AG20443 (cell line): ENCODE measurements at regions not wholly inside any gene's neighbourhood (a gene's known extent, or its start where the extent isn't known, plus 50 kb on each side); places are given as distances from the start of the nearest gene placed in this dataset.
"Not testable (repeated sequence)": the region's sequence is repeated elsewhere in the genome, so short reads cannot be mapped to it uniquely, and the experiment has no call there.

ENCODE experiments used
- DNase-seq: peaks from one replicate; pipeline ENCODE4 v3.0.0; 2012; ENCODE audit warnings: low spot score, mixed read lengths

DNA sequence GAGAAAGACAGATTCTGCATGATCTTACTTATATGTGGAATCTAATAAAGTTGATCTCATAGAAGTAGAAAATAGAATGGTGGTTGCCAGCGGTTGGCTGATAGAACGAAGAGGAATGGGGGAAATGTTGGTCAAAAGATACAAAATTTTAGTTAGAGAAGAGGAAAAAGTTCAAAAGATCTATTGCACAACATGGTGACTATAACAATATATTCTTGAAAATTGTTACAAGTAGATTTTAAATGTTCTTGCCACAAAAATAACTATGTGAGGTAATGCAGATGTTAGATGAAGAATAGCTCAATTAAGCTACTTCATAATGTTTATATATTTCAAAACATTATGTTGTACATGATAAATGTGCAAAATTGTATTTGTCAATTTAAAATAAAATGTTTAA, 112.3 kb upstream of the SMIM30 start:
- DNase-seq: no peak

GRCh38 chr7:113217314-113217713, 99.0 kb upstream of the SMIM30 start:
- DNase-seq: no peak

- no peak for DNase-seq
Measured at GRCh38 chr7:113216038-113216437, 97.7 kb upstream of the SMIM30 start.

- no peak for DNase-seq
Measured at GRCh38 chr7:113209449-113210203, 91.3 kb upstream of the SMIM30 start.

- DNase-seq: no peak
Measured at GRCh38 chr7:113207931-113208330, 89.6 kb upstream of the SMIM30 start.

GRCh38 chr7:113207441-113207840, 89.1 kb upstream of the SMIM30 start:
- no peak for DNase-seq

- DNase-seq: no peak
Measured at GRCh38 chr7:113204415-113204814, 86.1 kb upstream of the SMIM30 start.

DNA sequence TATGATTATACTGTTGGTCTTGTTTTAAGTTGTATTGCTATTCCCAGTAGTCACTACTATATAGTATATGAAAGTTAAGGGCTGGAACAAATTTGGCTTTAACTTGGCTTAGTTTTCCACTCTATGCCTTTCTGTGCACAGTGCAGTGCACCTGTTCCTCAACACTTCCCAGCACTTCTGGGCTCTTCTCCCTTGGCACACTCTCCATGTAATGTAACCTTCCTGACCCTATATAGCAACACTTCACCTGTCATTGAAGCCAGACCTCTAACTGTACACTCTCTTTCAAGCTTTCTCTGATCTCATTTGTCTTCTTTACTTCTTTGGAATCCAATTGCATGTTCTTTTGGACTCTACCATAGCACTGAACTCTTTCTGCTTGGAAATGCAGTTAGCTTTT, 83.9 kb upstream of the SMIM30 start:
- no peak for DNase-seq

- no peak for DNase-seq
Measured at GRCh38 chr7:113200281-113200680, 81.9 kb upstream of the SMIM30 start.

DNA sequence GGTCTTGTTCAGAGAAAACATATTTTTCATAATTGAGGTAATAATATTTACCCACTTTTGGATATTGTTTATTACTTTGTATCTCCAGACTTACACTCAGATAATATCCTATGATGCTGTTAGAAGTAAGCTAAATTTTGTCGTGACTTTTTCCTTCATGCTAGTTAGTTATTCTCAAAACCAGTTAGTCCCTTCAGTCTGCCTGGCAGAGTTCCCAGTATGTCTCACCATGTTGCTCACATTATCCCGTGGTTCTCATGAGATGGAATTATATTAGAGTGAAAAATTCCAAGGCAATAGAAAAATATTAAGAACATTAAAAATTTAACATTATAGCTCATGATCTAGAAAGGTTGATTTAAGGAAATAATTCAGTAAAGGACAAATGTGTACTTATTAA, 81.5 kb upstream of the SMIM30 start:
- no peak for DNase-seq

- DNase-seq: no peak
Measured at GRCh38 chr7:113199136-113199535, 80.8 kb upstream of the SMIM30 start.

DNA sequence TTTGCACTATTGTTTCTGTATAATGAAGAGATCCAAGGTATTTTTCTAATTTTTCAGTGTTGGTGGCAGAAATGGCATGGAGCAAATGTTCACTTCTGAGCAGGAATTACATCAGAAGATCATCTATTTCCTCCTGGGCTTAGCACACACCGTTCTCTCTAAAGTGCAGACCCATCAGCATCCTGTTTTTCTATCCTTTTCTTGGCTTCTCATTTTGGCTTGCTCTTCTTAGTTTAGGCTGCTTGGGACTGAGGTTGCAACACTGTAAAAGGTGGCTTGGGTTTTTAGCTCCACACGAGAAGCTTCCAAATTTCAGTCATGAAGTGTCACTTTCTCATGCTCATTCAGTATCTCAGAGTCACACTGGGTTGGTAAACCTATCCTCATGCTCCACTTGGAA, 79.9 kb upstream of the SMIM30 start:
- no peak for DNase-seq

GRCh38 chr7:113197274-113197673, 78.9 kb upstream of the SMIM30 start:
- DNase-seq: peak; percentile 68

DNA sequence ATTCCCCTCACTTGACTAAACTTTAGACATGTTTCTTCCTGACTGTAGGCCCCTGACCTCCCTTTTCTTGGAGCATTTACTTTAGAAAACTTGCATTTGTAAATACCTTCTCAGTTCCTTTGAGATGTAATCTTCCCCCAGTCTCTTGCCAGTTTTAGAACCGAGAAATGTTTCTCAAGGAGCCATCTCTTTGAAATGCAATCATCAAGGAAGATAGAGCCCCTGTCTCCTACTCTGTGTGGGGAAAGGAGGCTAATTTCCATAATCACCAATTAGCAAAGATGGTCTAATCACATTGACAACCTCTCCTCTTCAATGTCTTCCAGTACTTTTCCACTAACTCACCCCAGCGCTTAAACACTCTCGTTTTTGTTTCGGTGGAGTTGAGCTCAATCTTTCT, 70.0 kb upstream of the SMIM30 start:
- DNase-seq: no peak

DNA sequence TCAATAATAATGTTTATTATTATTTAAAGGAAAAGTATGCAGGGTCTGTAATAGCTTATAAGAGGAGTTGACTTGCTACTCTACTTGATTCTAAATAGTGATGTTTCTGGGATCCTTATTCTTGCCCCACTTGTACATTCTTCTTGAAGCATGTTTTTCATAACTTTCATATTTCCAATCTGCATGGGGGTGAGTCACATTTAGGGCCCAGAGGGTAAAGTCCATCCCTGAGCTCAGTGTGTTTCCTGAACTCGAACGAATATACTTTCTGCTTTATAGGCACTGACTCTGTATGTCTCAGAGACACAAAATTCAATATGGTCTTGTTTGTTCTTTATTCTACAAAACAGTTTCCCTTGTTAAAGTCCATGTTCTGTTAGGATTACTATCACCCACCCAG, 61.0 kb upstream of the SMIM30 start:
- DNase-seq: peak; percentile 27

DNA sequence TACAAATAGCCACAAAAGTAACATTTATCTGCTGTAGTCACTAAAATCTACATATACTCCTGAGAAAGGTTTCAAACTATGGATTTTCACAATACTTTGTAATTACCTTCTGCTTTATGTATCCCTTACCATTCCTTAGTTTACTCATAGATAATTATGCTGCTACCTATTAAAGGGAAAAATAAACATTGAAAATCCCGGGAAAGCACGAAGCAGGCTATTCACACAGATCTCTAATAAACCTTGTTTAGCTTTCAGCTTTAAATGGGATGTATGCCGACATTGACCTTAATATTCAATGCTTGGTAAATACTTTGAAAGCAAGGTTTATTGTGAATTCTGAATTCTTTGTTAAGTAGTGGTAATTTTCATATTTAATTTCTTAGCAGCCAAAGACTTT, 58.5 kb upstream of the SMIM30 start:
- no peak for DNase-seq

- not testable (repeated sequence) for DNase-seq
Measured at GRCh38 chr7:113176180-113176579, 57.8 kb upstream of the SMIM30 start.

GRCh38 chr7:113175525-113176104, 57.3 kb upstream of the SMIM30 start:
- peak; percentile 13 for DNase-seq

DNA sequence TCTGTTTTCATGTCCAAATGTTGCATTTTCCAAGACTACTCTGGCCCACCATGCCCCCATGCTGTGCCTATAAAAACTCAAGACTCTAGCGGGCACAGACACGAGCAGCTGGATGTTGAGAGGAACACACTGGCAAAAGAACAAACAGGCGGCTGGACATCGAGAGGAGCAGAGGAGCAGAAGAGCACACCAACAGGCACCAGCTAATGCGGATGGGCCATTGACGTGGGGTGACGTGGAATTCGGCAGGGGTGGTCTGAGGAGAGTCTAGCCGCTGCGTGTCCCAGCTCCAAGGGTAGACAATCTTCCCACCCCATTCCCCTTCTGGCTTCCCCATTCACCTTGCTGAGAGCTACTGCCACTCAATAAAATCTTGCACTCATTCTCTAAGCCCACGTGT, 54.4 kb upstream of the SMIM30 start:
- DNase-seq: no peak

- DNase-seq: no peak
Measured at GRCh38 chr7:113170591-113170990, 52.2 kb upstream of the SMIM30 start.
